AG04450 (cell line): ENCODE measurements at regions not wholly inside any gene's neighbourhood (a gene's known extent, or its start where the extent isn't known, plus 50 kb on each side); places are given as distances from the start of the nearest gene placed in this dataset.

ENCODE experiments used
- CTCF ChIA-PET: fragments of 300-600, 350-600 bp; formaldehyde crosslinking; extraction: SDS; loops from one replicate; lab custom pipeline; 2022; ENCODE audit warnings: antibody characterized with exemption, inconsistent platforms; lab: Charles Lee
- POLR2A ChIA-PET: fragments of 350-600 bp; formaldehyde crosslinking; extraction: SDS; loops from one replicate; lab custom pipeline; 2021; ENCODE audit warnings: antibody characterized with exemption, inconsistent platforms; lab: Yijun Ruan, JAX
- DNase-seq: peaks from one replicate; pipeline ENCODE4 v3.0.0-alpha.2; 2011; ENCODE audit warnings: low read depth, low spot score
- H3K27ac ChIP-seq: one replicate; pipeline ENCODE4 v1.5.1; 2012; ENCODE audit warnings: low read depth, low read length, control low read depth
- H3K27me3 ChIP-seq: one replicate; pipeline ENCODE4 v1.6.0; 2012; ENCODE audit warnings: low read length; ENCODE audit not compliant: control insufficient read depth, insufficient read depth
- H3K4me3 ChIP-seq: 2 replicates; pipeline ENCODE4 v1.5.1; 2011; ENCODE audit warnings: mild to moderate bottlenecking, low read depth, low read length, control low read depth
- H3K9me3 ChIP-seq: 2 replicates; pipeline ENCODE4 v1.5.1; 2012; ENCODE audit warnings: low read length; ENCODE audit not compliant: control insufficient read depth, insufficient read depth
- CTCF ChIP-seq: IDR thresholded peaks from 2 replicates; pipeline ENCODE4 v1.5.1; 2011; ENCODE audit warnings: low read depth, low read length, control low read depth, inconsistent platforms

GRCh38 chr5:158369241-158369640, 510.3 kb upstream of the CLINT1 start:
- H3K27me3 ChIP-seq: no peaks in the 10 kb centered on the region
- H3K4me3 ChIP-seq: no peak overlapping the region
- DNase-seq: no peak
- CTCF ChIA-PET: no interaction called here
- no peak overlapping the region for H3K27ac ChIP-seq
- no peaks in the 10 kb centered on the region for H3K9me3 ChIP-seq
- POLR2A ChIA-PET: no interaction called here
- no peak for TF ChIP-seq CTCF

- Histone ChIP-seq H3K27me3 (no peaks in the 10 kb centered on the region), H3K9me3 (no peaks in the 10 kb centered on the region), H3K27ac (no peak overlapping the region), H3K4me3 (no peak overlapping the region)
- no peak for DNase-seq
- POLR2A ChIA-PET: no interaction called here
- no peak for TF ChIP-seq CTCF
- CTCF ChIA-PET: no interaction called here
These were observed 509.7 kb upstream of the CLINT1 start for GRCh38 chr5:158368686-158369085.

GRCh38 chr5:158364367-158364766, 505.4 kb upstream of the CLINT1 start:
- CTCF ChIA-PET: no interaction called here
- Histone ChIP-seq H3K27ac (no peak overlapping the region), H3K9me3 (no peaks in the 10 kb centered on the region), H3K4me3 (no peak overlapping the region), H3K27me3 (peaks cover 3% of the 10 kb centered on the region)
- POLR2A ChIA-PET: no interaction called here
- no peak for DNase-seq
- no peak for TF ChIP-seq CTCF

- TF ChIP-seq CTCF: no peak
- H3K27ac ChIP-seq: no peak overlapping the region
- peaks cover 3% of the 10 kb centered on the region for H3K27me3 ChIP-seq
- DNase-seq: no peak
- CTCF ChIA-PET: no interaction called here
- no peaks in the 10 kb centered on the region for H3K9me3 ChIP-seq
- POLR2A ChIA-PET: no interaction called here
- H3K4me3 ChIP-seq: no peak overlapping the region
These were observed 496.0 kb upstream of the CLINT1 start for GRCh38 chr5:158354958-158355357.

GRCh38 chr5:158351485-158352125, 492.7 kb upstream of the CLINT1 start:
- H3K9me3 ChIP-seq: no peaks in the 10 kb centered on the region
- H3K27ac ChIP-seq: no peak overlapping the region
- ChIA-PET POLR2A (no interaction called here), CTCF (no interaction called here)
- no peak for DNase-seq
- peaks cover 3% of the 10 kb centered on the region for H3K27me3 ChIP-seq
- no peak for TF ChIP-seq CTCF
- no peak overlapping the region for H3K4me3 ChIP-seq
